ENCODE measurements at regions not wholly inside any gene's neighbourhood (a gene's known extent, or its start where the extent isn't known, plus 50 kb on each side); places are given as distances from the start of the nearest gene placed in this dataset.

DNA sequence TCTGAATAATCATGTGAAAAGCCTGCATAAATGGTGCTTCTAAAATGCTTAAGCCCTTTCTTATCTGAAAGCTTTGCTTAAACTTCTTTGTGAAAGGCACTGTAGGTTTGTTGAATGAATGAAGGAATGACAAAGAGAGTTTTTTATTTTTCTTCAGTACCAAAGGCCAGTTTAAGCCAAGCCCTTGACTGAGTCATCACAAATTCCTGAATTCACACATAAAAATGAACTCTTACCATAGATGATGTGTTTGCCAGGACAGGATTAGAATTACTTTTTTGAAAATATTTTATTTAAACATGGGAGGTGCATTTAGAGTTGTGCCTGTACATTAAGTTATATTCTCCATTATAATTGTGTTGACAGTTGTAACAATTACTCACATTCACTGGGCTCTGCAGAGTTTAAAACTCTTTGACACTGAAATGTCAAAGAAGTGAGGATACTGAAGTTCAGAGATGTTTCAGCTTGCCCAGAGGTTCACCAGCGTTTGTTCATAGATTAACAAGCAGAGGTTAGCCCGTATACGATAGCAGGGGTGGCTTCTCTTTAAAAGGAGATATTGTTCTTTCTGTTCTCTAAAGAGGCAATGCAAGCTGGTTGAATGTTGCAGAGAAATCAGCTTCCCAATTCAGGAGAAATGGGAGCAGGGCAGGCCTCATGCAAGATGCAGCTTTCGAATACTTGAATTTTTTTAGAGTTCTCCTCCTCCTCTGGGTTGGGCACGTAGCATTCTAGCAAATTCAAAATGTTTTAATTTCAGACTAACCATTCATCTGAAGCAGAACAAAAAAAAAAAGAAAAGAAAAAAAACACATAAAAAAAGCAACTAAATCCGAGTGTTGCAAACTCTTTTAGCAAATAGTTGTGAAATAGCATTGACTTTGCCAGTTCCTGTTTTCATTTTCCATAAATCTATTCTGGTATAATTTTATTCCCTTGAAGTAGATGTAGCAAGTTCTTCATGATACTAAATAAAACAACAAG lies 358.7 kb upstream of the KLF4 start:
- TF ChIP-seq, protein P1, sequence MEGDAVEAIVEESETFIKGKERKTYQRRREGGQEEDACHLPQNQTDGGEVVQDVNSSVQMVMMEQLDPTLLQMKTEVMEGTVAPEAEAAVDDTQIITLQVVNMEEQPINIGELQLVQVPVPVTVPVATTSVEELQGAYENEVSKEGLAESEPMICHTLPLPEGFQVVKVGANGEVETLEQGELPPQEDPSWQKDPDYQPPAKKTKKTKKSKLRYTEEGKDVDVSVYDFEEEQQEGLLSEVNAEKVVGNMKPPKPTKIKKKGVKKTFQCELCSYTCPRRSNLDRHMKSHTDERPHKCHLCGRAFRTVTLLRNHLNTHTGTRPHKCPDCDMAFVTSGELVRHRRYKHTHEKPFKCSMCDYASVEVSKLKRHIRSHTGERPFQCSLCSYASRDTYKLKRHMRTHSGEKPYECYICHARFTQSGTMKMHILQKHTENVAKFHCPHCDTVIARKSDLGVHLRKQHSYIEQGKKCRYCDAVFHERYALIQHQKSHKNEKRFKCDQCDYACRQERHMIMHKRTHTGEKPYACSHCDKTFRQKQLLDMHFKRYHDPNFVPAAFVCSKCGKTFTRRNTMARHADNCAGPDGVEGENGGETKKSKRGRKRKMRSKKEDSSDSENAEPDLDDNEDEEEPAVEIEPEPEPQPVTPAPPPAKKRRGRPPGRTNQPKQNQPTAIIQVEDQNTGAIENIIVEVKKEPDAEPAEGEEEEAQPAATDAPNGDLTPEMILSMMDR (IDR thresholded peaks at IDR 0.05; ENCODE audit: borderline replicate concordance, insufficient read depth, low read depth, low read length) = no peak
- no peak overlapping the region for H3K4me3 ChIP-seq (ENCODE audit: low read depth, low read length)

DNA sequence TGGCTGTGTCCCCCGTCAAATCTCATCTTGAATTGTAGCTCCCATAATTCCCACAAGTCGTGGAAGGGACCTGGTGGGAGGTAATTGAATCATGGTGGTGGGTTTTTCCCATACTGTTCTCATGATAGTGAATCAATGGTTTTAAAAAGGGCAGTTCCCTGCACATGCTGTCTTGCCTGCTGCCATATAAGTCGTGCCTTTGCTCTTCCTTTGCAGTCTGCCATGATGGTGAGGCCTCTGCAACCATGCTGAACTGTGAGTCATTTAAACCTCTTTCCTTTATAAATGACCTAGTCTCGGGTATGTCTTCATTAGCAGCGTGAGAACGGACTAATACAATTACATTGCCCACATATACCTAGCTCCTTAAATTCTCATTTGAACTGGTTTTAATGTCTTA lies 353.0 kb upstream of the KLF4 start:
- TF ChIP-seq, protein P1 (IDR thresholded peaks at IDR 0.05; ENCODE audit: borderline replicate concordance, insufficient read depth, low read depth, low read length) = no peak
- no peak overlapping the region for H3K4me3 ChIP-seq (ENCODE audit: low read depth, low read length)

DNA sequence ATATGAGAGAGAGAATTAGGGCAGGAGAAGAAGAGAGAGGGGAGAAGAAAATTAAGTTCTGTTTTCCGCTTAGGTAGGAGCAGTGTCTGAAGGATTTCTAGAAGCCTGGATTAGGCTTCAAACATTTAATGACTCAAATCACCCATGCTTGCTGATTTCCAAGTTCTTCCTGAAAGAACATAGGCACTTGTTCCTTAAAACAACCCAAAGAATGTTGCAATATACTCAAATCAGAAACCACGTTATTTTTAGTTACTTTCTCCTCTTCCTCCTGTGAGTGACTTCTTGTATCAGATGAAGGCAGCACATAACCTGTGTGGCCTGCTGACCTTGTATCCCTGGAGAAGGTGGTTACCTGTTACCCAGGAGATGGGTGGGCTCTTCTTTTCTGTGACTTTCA lies 351.5 kb upstream of the KLF4 start:
- TF ChIP-seq, protein P1 (IDR thresholded peaks at IDR 0.05; ENCODE audit: borderline replicate concordance, insufficient read depth, low read depth, low read length) = no peak
- no peak overlapping the region for H3K4me3 ChIP-seq (ENCODE audit: low read depth, low read length)

DNA sequence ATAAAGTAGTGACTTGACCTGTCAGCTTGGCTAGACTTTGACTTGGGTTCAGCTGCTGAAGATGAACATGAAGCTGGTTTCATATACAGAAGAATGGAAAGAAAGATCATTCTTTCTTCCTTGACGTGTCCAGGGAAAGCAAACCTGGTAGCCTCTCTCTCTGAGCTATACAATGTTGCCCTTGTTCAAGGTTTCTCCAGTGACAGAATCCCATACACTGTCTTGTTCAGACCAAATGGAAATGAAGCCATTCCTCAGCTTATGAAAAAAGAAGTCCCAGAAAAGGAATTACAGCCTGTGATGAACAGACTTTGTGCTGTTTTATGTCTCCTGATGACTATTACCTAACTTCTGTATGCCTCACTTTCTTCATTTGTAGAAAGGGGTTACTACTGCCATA lies 349.8 kb upstream of the KLF4 start:
- TF ChIP-seq, protein P1 (IDR thresholded peaks at IDR 0.05; ENCODE audit: borderline replicate concordance, insufficient read depth, low read depth, low read length) = no peak
- H3K4me3 ChIP-seq (ENCODE audit: low read depth, low read length) = no peak overlapping the region

DNA sequence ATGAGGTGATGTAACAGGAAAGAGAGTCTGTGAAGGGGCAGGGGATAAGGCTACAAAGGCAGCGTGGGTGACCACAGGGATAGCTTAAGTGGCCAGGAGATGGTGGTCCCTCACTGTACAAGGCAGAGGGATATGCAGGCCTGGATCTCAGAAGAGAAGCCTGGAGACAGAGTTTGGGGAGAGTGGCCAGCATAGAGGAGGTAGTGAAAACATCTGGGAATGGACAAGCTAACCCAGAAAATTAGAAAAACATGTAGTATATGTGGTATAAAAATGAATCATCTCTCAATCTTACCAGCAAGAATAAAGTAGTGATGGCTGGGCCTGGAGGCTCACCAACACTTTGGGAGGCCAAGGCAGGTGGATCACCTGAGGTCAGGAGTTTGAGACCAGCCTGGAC lies 349.2 kb upstream of the KLF4 start:
- H3K4me3 ChIP-seq (ENCODE audit: low read depth, low read length) = no peak overlapping the region
- TF ChIP-seq, protein P1 (IDR thresholded peaks at IDR 0.05; ENCODE audit: borderline replicate concordance, insufficient read depth, low read depth, low read length) = no peak

DNA sequence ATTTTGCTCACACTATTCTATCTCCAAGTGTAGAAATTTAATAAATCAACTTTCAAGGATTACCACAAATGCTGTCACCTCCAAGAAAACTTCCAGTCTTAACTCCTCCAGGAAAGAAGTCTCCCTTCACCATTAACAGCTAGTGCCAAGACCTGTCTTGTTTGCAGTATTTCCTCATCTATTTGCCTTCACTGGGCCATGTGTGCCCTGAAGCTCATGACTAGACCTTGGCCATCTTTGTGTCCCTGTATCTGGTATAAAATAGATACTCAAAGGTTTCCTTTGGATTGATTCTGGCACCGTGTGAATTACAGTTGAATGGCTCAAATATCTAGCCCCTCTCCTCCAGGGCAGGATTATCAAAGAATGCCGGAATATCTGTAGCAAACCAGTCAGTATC lies 346.7 kb upstream of the KLF4 start:
- TF ChIP-seq, protein P1 (IDR thresholded peaks at IDR 0.05; ENCODE audit: borderline replicate concordance, insufficient read depth, low read depth, low read length) = no peak
- no peak overlapping the region for H3K4me3 ChIP-seq (ENCODE audit: low read depth, low read length)

DNA sequence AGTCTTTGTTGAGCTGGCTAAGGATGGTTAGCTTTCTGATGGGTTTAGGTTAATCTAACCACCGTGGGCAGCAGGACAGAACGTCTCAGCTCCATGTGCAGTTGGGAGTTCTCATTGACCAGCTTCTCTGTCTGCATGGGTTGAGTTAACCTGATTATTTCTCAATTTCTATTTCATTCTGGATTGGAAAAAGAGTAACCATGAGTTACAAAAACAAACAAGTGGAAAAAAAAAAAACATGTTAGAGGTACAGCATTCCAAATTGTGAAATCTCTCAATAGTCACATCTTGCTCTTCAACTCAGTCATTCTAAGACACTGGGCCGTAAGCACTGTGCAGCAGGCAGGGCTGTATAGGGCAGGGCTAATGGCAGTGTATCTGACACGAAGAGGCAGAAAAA lies 343.7 kb upstream of the KLF4 start:
- H3K4me3 ChIP-seq (ENCODE audit: low read depth, low read length) = no peak overlapping the region
- TF ChIP-seq, protein P1 (IDR thresholded peaks at IDR 0.05; ENCODE audit: borderline replicate concordance, insufficient read depth, low read depth, low read length) = no peak

Measured in GM12875 (cell line).